ENCODE measurements at regions not wholly inside any gene's neighbourhood (a gene's known extent, or its start where the extent isn't known, plus 50 kb on each side); places are given as distances from the start of the nearest gene placed in this dataset.

GRCh38 chr3:59338934-59339333, 289.1 kb upstream of the CFAP20DC start:
- DNase-seq (ENCODE audit: low spot score), result no peak

- no peak for DNase-seq (ENCODE audit: low spot score)
Observed at GRCh38 chr3:59335338-59335737, 285.5 kb upstream of the CFAP20DC start.

GRCh38 chr3:59334585-59334984, 284.8 kb upstream of the CFAP20DC start:
- DNase-seq (ENCODE audit: low spot score), result no peak

- DNase-seq (ENCODE audit: low spot score), result peak; percentile 13
Observed at GRCh38 chr3:59327376-59327808, 277.6 kb upstream of the CFAP20DC start.

GRCh38 chr3:59326246-59327024, 276.6 kb upstream of the CFAP20DC start:
- no peak for DNase-seq (ENCODE audit: low spot score)

- DNase-seq (ENCODE audit: low spot score), result no peak
Observed at GRCh38 chr3:59321881-59322540, 272.2 kb upstream of the CFAP20DC start.

- DNase-seq (ENCODE audit: low spot score), result no peak
Observed at GRCh38 chr3:59320080-59320479, 270.3 kb upstream of the CFAP20DC start.

- DNase-seq (ENCODE audit: low spot score), result no peak
Observed at GRCh38 chr3:59319442-59319841, 269.6 kb upstream of the CFAP20DC start.

- no peak for DNase-seq (ENCODE audit: low spot score)
Observed at GRCh38 chr3:59318881-59319280, 269.1 kb upstream of the CFAP20DC start.

- DNase-seq (ENCODE audit: low spot score), result no peak
Observed at GRCh38 chr3:59317386-59317785, 267.6 kb upstream of the CFAP20DC start.

GRCh38 chr3:59316688-59317275, 267.0 kb upstream of the CFAP20DC start:
- no peak for DNase-seq (ENCODE audit: low spot score)

GRCh38 chr3:59313365-59313764, 263.5 kb upstream of the CFAP20DC start:
- DNase-seq (ENCODE audit: low spot score), result no peak

- no peak for DNase-seq (ENCODE audit: low spot score)
Observed at GRCh38 chr3:59311231-59311630, 261.4 kb upstream of the CFAP20DC start.

- no peak for DNase-seq (ENCODE audit: low spot score)
Observed at GRCh38 chr3:59310736-59311135, 260.9 kb upstream of the CFAP20DC start.

GRCh38 chr3:59308684-59309083, 258.9 kb upstream of the CFAP20DC start:
- DNase-seq (ENCODE audit: low spot score), result no peak

- DNase-seq (ENCODE audit: low spot score), result no peak
Observed at GRCh38 chr3:59308001-59308400, 258.2 kb upstream of the CFAP20DC start.

- no peak for DNase-seq (ENCODE audit: low spot score)
Observed at GRCh38 chr3:59306436-59306835, 256.6 kb upstream of the CFAP20DC start.

GRCh38 chr3:59304296-59304695, 254.5 kb upstream of the CFAP20DC start:
- no peak for DNase-seq (ENCODE audit: low spot score)

GRCh38 chr3:59303452-59303851, 253.6 kb upstream of the CFAP20DC start:
- DNase-seq (ENCODE audit: low spot score), result no peak

GRCh38 chr3:59302442-59302841, 252.6 kb upstream of the CFAP20DC start:
- no peak for DNase-seq (ENCODE audit: low spot score)

GRCh38 chr3:59300733-59301132, 250.9 kb upstream of the CFAP20DC start:
- no peak for DNase-seq (ENCODE audit: low spot score)

- DNase-seq (ENCODE audit: low spot score), result no peak
Observed at GRCh38 chr3:59299561-59299960, 249.7 kb upstream of the CFAP20DC start.

- no peak for DNase-seq (ENCODE audit: low spot score)
Observed at GRCh38 chr3:59290358-59290757, 240.5 kb upstream of the CFAP20DC start.
